IgD-negative memory B cell (primary cell): ENCODE measurements at regions not wholly inside any gene's neighbourhood (a gene's known extent, or its start where the extent isn't known, plus 50 kb on each side); places are given as distances from the start of the nearest gene placed in this dataset.
"Not testable (repeated sequence)": the region's sequence is repeated elsewhere in the genome, so short reads cannot be mapped to it uniquely, and the experiment has no call there.

ENCODE experiments used
- H3K27ac Mint-ChIP-seq, 3 donors: one replicate each; pipeline ENCODE4 v1.8.0; 2020 to 2022; ENCODE audit warnings: mild to moderate bottlenecking in 3 of 3, mixed read lengths in 3 of 3, moderate library complexity in 1 of 3
- H3K27me3 Mint-ChIP-seq: one replicate; pipeline ENCODE4 v1.8.0; 2021; ENCODE audit warnings: mixed read lengths
- H3K36me3 Mint-ChIP-seq: one replicate; pipeline ENCODE4 v1.8.0; 2020; ENCODE audit warnings: mild to moderate bottlenecking, mixed read lengths
- H3K4me1 Mint-ChIP-seq, 3 donors: one replicate each; pipeline ENCODE4 v1.8.0; 2020 to 2022; ENCODE audit warnings: mixed read lengths in 3 of 3, mild to moderate bottlenecking in 1 of 3
- H3K4me3 Mint-ChIP-seq, 4 donors: one replicate each; pipeline ENCODE4 v1.8.0; 2020 to 2022; ENCODE audit warnings: mild to moderate bottlenecking in 4 of 4, mixed read lengths in 4 of 4, moderate library complexity in 3 of 4
- H3K9me3 Mint-ChIP-seq, 3 donors: one replicate each; pipeline ENCODE4 v1.8.0; 2020 to 2021; ENCODE audit warnings: mixed read lengths in 3 of 3, mild to moderate bottlenecking in 1 of 3

DNA sequence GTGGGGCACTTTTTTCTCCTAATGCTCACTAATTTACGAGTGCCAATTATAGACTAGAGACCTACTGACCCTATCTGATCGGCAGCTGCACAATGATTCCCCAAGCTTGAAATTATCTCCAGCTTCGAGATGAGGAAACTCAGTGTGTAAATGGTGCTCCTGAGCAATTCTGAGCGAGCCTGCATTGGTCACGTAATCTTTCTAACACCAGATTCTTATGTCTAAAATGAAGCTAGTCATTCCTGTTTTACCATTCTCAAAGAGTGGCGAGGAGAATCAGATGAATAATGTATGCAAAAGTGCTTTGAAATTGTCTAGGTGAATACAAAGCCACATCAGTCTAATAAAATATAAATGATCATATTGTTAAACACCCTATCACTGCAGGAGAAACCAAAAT, 318.1 kb upstream of the FAM78B start:
- H3K36me3 Mint-ChIP-seq: peaks cover 4% of the 10 kb centered on the region
- H3K4me1 Mint-ChIP-seq: peaks cover 4 to 6% (median 5%) of the 10 kb centered on the region in 3 donors
- H3K4me3 Mint-ChIP-seq: no peak overlapping the region
- no peaks in the 10 kb centered on the region for H3K9me3 Mint-ChIP-seq
- H3K27ac Mint-ChIP-seq: no peak overlapping the region
- H3K27me3 Mint-ChIP-seq: no peaks in the 10 kb centered on the region

GRCh38 chr1:166485620-166486019, 318.8 kb upstream of the FAM78B start:
- Mint-ChIP-seq H3K9me3 (no peaks in the 10 kb centered on the region), H3K36me3 (peaks cover 4% of the 10 kb centered on the region), H3K27me3 (no peaks in the 10 kb centered on the region), H3K4me1 (peaks cover 4 to 6% (median 5%) of the 10 kb centered on the region in 3 donors), H3K4me3 (no peak overlapping the region), H3K27ac (peak overlapping the region in 1 of 3 donors; percentile 13)

- Mint-ChIP-seq H3K36me3 (peaks cover 3% of the 10 kb centered on the region), H3K4me3 (no peak overlapping the region), H3K27me3 (peaks cover 2% of the 10 kb centered on the region), H3K27ac (peak overlapping the region in 1 of 3 donors; percentile 36), H3K9me3 (peaks cover 0 to 4% (median 3%) of the 10 kb centered on the region in 3 donors), H3K4me1 (peaks cover 4 to 6% (median 5%) of the 10 kb centered on the region in 3 donors)
Measured at GRCh38 chr1:166488327-166488726, 321.5 kb upstream of the FAM78B start.

DNA sequence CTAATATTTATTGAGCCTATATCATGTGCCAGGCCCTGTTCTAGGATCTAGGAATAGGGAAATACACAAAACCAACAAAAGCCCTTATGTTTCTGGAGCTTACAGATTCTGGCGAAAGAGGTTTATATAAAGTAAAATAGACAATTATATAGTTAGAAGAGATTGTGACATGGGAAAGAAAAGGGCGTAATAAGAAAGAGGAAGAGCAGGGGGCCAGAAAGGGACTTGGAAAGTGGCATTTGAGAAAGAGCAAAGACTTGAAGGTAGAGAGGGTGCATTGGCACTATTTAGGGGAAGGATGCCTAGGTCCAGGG, 322.5 kb upstream of the FAM78B start:
- Mint-ChIP-seq H3K36me3 (peaks cover 3% of the 10 kb centered on the region), H3K27me3 (peaks cover 2% of the 10 kb centered on the region), H3K4me1 (peaks cover 4 to 6% (median 5%) of the 10 kb centered on the region in 3 donors), H3K4me3 (no peak overlapping the region), H3K9me3 (peaks cover 0 to 4% (median 3%) of the 10 kb centered on the region in 3 donors), H3K27ac (no peak overlapping the region)

GRCh38 chr1:166489670-166490436, 323.1 kb upstream of the FAM78B start:
- peaks cover 4 to 6% (median 5%) of the 10 kb centered on the region in 3 donors for H3K4me1 Mint-ChIP-seq
- no peak overlapping the region for H3K4me3 Mint-ChIP-seq
- peaks cover 0 to 4% (median 3%) of the 10 kb centered on the region in 3 donors for H3K9me3 Mint-ChIP-seq
- H3K36me3 Mint-ChIP-seq: peaks cover 3% of the 10 kb centered on the region
- H3K27me3 Mint-ChIP-seq: peaks cover 3% of the 10 kb centered on the region
- H3K27ac Mint-ChIP-seq: no peak overlapping the region

- peaks cover 4 to 6% (median 5%) of the 10 kb centered on the region in 3 donors for H3K4me1 Mint-ChIP-seq
- peaks cover 3% of the 10 kb centered on the region for H3K36me3 Mint-ChIP-seq
- H3K4me3 Mint-ChIP-seq: no peak overlapping the region
- peaks cover 7% of the 10 kb centered on the region for H3K27me3 Mint-ChIP-seq
- no peak overlapping the region for H3K27ac Mint-ChIP-seq
- H3K9me3 Mint-ChIP-seq: peaks cover 0 to 4% (median 3%) of the 10 kb centered on the region in 3 donors
Measured at GRCh38 chr1:166490437-166490991, 323.7 kb upstream of the FAM78B start.

DNA sequence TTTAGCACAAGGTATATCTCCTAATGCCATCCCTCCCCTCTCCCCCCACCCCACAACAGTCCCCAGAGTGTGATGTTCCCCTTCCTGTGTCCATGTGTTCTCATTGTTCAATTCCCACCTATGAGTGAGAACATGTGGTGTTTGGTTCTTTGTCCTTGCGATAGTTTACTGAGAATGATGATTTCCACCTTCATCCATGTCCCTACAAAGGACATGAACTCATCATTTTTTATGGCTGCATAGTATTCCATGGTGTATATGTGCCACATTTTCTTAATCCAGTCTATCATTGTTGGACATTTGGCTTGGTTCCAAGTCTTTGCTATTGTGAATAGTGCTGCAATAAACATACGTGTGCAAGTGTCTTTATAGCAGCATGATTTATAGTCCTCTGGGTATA, 327.0 kb upstream of the FAM78B start:
- not testable (repeated sequence) for H3K27ac Mint-ChIP-seq, H3K4me1 Mint-ChIP-seq, H3K9me3 Mint-ChIP-seq, H3K36me3 Mint-ChIP-seq, H3K4me3 Mint-ChIP-seq
- H3K27me3 Mint-ChIP-seq: peaks cover 11% of the 10 kb centered on the region

- H3K9me3 Mint-ChIP-seq: peaks cover 0 to 3% (median 0%) of the 10 kb centered on the region in 3 donors
- no peaks in the 10 kb centered on the region for H3K27me3 Mint-ChIP-seq
- peaks cover 0 to 4% (median 0%) of the 10 kb centered on the region in 3 donors for H3K4me1 Mint-ChIP-seq
- peaks cover 2% of the 10 kb centered on the region for H3K36me3 Mint-ChIP-seq
- peak overlapping the region in 1 of 3 donors; percentile 63 for H3K27ac Mint-ChIP-seq
- no peak overlapping the region for H3K4me3 Mint-ChIP-seq
Measured at GRCh38 chr1:166507347-166507746, 331.9 kb upstream of the POGK start.

- Mint-ChIP-seq H3K36me3 (peaks cover 4% of the 10 kb centered on the region), H3K4me1 (peaks cover 0 to 4% (median 0%) of the 10 kb centered on the region in 3 donors), H3K27me3 (no peaks in the 10 kb centered on the region), H3K9me3 (peaks cover 0 to 5% (median 2%) of the 10 kb centered on the region in 3 donors), H3K27ac (no peak overlapping the region), H3K4me3 (no peak overlapping the region)
Measured at GRCh38 chr1:166511761-166512160, 327.5 kb upstream of the POGK start.

DNA sequence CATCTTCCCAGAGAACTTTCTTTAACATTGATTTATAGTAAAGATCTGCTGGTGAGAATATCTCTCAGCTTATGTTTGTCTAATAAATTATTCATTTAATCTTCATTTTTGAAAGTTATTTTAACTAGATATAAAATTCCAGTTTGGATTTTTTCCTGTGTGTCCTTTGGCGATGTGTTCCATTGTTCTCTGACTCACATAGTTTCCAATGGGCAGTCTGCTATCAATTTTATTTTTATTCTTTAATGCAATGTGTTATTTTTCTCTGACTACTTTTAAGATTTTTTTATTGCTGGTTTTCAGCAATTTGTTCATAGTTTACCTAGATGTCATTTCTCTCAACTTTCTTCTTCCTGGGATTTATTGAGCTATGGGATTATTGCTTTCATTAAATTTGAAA, 325.2 kb upstream of the POGK start:
- Mint-ChIP-seq H3K9me3 (peaks cover 0 to 5% (median 2%) of the 10 kb centered on the region in 3 donors), H3K27me3 (peaks cover 5% of the 10 kb centered on the region), H3K27ac (no peak overlapping the region), H3K4me1 (peaks cover 0 to 3% (median 0%) of the 10 kb centered on the region in 3 donors), H3K4me3 (no peak overlapping the region), H3K36me3 (peaks cover 4% of the 10 kb centered on the region)

GRCh38 chr1:166527752-166528151, 311.5 kb upstream of the POGK start:
- Mint-ChIP-seq H3K9me3 (peaks cover 2 to 12% (median 3%) of the 10 kb centered on the region in 3 donors), H3K4me1 (no peaks in the 10 kb centered on the region), H3K36me3 (no peaks in the 10 kb centered on the region), H3K4me3 (no peak overlapping the region), H3K27ac (no peak overlapping the region), H3K27me3 (no peaks in the 10 kb centered on the region)

DNA sequence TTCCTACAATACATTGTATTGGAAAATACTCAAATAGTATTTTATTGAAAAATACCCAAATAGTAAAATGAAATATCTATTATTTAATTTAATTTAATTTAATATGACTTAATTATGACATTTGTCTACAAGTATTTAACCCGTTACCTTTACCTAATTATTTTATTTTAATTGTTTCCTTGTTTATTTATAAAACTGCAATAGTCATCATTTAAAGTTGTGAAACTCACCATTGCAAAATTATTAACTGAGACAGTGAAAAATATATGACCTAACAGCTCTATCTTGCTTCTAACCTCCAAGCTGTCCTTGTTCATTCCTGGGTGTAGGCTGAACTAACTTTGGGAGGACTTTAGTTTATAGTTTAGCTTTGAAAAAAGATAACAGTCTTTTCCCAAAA, 300.6 kb upstream of the POGK start:
- Mint-ChIP-seq H3K9me3 (peaks cover 3 to 6% (median 4%) of the 10 kb centered on the region in 3 donors), H3K4me1 (no peaks in the 10 kb centered on the region), H3K4me3 (no peak overlapping the region), H3K27me3 (peaks cover 5% of the 10 kb centered on the region), H3K27ac (no peak overlapping the region), H3K36me3 (no peaks in the 10 kb centered on the region)

DNA sequence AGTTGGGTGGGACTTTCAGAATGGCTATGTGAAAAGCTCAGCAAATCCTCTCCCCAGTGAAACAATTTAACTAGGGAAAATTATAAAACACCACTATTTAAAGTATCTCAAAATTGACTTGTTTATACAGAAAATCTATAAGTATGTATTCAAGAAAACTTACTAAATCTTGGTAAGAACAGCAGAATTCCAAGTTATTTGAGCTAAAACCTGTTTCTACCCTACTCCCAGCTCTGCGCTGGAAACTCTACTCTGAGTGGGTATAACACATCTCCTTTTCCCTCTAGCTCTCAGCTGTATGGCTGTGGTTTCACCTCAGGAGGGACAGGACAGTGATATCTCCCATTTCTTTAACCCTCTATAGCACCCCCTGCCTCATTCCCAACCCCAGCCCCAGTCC, 295.2 kb upstream of the POGK start:
- peaks cover 4 to 11% (median 8%) of the 10 kb centered on the region in 3 donors for H3K9me3 Mint-ChIP-seq
- no peak overlapping the region for H3K4me3 Mint-ChIP-seq
- no peak overlapping the region for H3K27ac Mint-ChIP-seq
- H3K27me3 Mint-ChIP-seq: peaks cover 2% of the 10 kb centered on the region
- H3K4me1 Mint-ChIP-seq: no peaks in the 10 kb centered on the region
- no peaks in the 10 kb centered on the region for H3K36me3 Mint-ChIP-seq

DNA sequence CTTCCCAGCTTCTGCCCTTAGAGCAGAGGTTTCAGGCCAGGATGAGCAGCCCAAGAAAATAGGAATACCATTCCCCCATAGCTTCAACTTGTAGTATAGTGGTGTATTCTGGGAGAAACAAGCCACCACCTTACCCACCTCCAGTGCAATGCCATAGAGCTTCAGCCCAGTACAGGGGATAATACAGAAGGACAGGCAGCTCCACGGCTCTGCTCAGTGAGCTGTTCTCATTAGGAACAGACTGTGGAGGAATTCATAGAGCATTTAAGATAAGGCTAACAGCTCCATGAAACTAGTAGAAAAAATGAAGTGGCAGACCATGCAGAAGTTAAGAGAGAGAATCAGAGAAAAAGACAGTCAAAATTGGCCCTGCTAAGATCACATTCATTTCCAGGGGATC, 294.7 kb upstream of the POGK start:
- H3K9me3 Mint-ChIP-seq: peaks cover 8 to 11% (median 11%) of the 10 kb centered on the region in 3 donors
- H3K36me3 Mint-ChIP-seq: peaks cover 3% of the 10 kb centered on the region
- peaks cover 2% of the 10 kb centered on the region for H3K27me3 Mint-ChIP-seq
- no peak overlapping the region for H3K27ac Mint-ChIP-seq
- no peaks in the 10 kb centered on the region for H3K4me1 Mint-ChIP-seq
- H3K4me3 Mint-ChIP-seq: no peak overlapping the region

GRCh38 chr1:166552706-166553105, 286.6 kb upstream of the POGK start:
- Mint-ChIP-seq H3K4me1 (no peaks in the 10 kb centered on the region), H3K27ac (no peak overlapping the region), H3K4me3 (no peak overlapping the region), H3K27me3 (peaks cover 2% of the 10 kb centered on the region), H3K36me3 (peaks cover 3% of the 10 kb centered on the region), H3K9me3 (peaks cover 5 to 25% (median 20%) of the 10 kb centered on the region in 3 donors)

GRCh38 chr1:166570954-166571353, 268.3 kb upstream of the POGK start:
- no peak overlapping the region for H3K4me3 Mint-ChIP-seq
- peaks cover 0 to 5% (median 2%) of the 10 kb centered on the region in 3 donors for H3K9me3 Mint-ChIP-seq
- H3K36me3 Mint-ChIP-seq: no peaks in the 10 kb centered on the region
- H3K4me1 Mint-ChIP-seq: no peaks in the 10 kb centered on the region
- no peak overlapping the region for H3K27ac Mint-ChIP-seq
- no peaks in the 10 kb centered on the region for H3K27me3 Mint-ChIP-seq
